BJ (cell line): ENCODE measurements at regions not wholly inside any gene's neighbourhood (a gene's known extent, or its start where the extent isn't known, plus 50 kb on each side); places are given as distances from the start of the nearest gene placed in this dataset.

ENCODE experiments used
- CTCF ChIA-PET: fragments of 350-600 bp; formaldehyde crosslinking; extraction: SDS; loops from one replicate; lab custom pipeline; 2021; ENCODE audit warnings: antibody characterized with exemption, inconsistent platforms; lab: Yijun Ruan, JAX
- POLR2A ChIA-PET: fragments of 300-600 bp; sonication (Branson Sonifier 250); formaldehyde crosslinking; extraction: SDS; loops from one replicate; lab custom pipeline; 2021; ENCODE audit warnings: antibody characterized with exemption; lab: Charles Lee
- DNase-seq: peaks from one replicate; pipeline ENCODE4 v3.0.0-alpha.2; 2011; ENCODE audit warnings: low read depth
- H3K27me3 ChIP-seq: 2 replicates; pipeline ENCODE4 v1.6.0; 2011; ENCODE audit warnings: low read length; ENCODE audit not compliant: control insufficient read depth, insufficient read depth
- H3K36me3 ChIP-seq: 2 replicates; pipeline ENCODE4 v1.5.1; 2011; ENCODE audit warnings: low read length; ENCODE audit not compliant: control insufficient read depth, insufficient read depth
- H3K4me3 ChIP-seq: 2 replicates; pipeline ENCODE4 v1.5.1; 2011; ENCODE audit warnings: low read depth, mild to moderate bottlenecking, control low read depth, low read length
- TF ChIP-seq, protein P1 (sequence below): IDR thresholded peaks from 2 replicates; pipeline ENCODE4 v1.5.1; 2011; ENCODE audit warnings: low read depth, mild to moderate bottlenecking, control low read depth, inconsistent platforms, low read length, moderate library complexity; ENCODE audit not compliant: insufficient read depth

DNA sequence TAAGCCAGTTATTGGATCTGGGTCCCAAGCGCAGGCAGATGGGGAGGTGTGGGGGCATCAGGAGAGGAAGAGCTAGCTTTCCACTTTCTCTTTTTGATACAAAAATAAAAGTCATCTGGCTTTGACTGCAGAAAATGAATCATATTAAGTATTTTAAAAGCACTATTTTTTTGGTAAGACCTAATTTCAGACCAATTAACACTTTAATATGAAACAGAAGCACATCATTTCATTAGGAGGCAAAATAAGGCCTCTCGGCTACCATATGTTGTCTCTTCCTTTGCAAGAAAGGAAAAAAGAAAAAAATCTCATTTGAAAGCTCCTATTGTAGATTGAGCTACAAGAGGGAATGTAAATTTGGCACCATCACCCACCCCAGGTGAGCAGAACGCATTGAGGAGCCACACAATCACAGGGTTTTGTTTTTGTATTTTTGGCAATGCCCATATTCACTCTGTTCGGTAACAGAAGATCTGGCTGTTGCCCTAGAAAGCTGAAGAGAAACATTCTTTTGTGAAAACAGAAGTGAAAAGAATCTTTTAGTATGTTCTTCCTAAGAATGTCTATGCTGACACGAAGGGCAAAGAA, 390.7 kb upstream of the ETAA1 start:
- POLR2A ChIA-PET = no interaction called here
- H3K4me3 ChIP-seq = no peak overlapping the region
- TF ChIP-seq, protein P1, sequence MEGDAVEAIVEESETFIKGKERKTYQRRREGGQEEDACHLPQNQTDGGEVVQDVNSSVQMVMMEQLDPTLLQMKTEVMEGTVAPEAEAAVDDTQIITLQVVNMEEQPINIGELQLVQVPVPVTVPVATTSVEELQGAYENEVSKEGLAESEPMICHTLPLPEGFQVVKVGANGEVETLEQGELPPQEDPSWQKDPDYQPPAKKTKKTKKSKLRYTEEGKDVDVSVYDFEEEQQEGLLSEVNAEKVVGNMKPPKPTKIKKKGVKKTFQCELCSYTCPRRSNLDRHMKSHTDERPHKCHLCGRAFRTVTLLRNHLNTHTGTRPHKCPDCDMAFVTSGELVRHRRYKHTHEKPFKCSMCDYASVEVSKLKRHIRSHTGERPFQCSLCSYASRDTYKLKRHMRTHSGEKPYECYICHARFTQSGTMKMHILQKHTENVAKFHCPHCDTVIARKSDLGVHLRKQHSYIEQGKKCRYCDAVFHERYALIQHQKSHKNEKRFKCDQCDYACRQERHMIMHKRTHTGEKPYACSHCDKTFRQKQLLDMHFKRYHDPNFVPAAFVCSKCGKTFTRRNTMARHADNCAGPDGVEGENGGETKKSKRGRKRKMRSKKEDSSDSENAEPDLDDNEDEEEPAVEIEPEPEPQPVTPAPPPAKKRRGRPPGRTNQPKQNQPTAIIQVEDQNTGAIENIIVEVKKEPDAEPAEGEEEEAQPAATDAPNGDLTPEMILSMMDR = no peak
- no peaks in the 10 kb centered on the region for H3K36me3 ChIP-seq
- no peak for DNase-seq
- H3K27me3 ChIP-seq = no peaks in the 10 kb centered on the region
- CTCF ChIA-PET = no interaction called here

DNA sequence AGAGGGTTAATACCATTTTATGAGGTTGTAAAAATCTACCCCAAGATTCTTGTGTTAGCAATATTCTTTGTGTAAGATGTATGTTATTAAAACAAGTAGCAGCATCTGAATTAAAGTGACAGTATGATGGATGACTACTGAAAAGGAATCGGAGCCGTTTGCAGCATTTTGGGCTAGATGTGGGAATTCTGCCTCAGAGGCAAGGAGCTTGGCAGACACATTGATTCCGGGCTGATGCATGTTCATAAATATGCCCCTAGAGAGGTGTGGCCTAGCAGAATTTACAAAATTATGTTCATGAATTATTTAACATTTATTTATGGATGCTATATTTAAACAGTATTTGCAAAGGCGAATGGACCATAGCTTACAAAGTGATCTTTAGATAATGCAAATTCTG, 389.0 kb upstream of the ETAA1 start:
- TF ChIP-seq, protein P1 = no peak
- ChIA-PET POLR2A (interaction anchor here (0.7 kb wide), 1 partner anchor 508 kb away, joined by 6 read pairs; no protein-coding TSS in a partner anchor), CTCF (interaction anchor here (0.6 to 1.0 kb wide), 2 partner anchors 11 to 643 kb away, joined by 4 read pairs; no protein-coding TSS in a partner anchor)

DNA sequence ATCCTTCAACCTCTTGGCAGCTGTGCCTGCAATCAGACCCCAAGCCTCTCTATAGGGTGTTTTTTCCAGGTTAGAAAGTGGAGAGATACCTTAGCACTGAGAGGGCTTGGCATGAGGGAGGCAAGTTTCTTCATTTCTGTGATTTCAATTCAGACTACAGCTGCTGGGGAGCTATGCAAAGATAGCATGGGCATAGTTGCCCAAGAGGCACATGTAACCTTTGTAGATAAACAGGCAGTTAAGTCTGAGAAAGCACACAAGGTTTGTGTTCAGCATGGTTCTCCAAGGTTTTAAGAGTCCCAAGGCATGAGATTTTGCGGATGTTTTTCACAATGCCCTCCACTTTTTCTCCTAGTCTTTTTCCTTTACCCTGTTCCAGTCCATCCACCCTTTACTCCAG, 385.0 kb upstream of the ETAA1 start:
- H3K4me3 ChIP-seq = no peak overlapping the region
- no peaks in the 10 kb centered on the region for H3K36me3 ChIP-seq
- TF ChIP-seq, protein P1 = no peak
- CTCF ChIA-PET = interaction anchor here (0.6 kb wide), 1 partner anchor 295 kb away, joined by 3 read pairs; no protein-coding TSS in a partner anchor
- no peak for DNase-seq
- POLR2A ChIA-PET = interaction anchor here (0.6 kb wide), 1 partner anchor 482 kb away, joined by 11 read pairs; no protein-coding TSS in a partner anchor
- no peaks in the 10 kb centered on the region for H3K27me3 ChIP-seq

More for the DNA sequence above, 389.0 kb upstream of the ETAA1 start:
- Histone ChIP-seq H3K36me3 (no peaks in the 10 kb centered on the region), H3K27me3 (no peaks in the 10 kb centered on the region), H3K4me3 (no peak overlapping the region)
- DNase-seq = no peak

DNA sequence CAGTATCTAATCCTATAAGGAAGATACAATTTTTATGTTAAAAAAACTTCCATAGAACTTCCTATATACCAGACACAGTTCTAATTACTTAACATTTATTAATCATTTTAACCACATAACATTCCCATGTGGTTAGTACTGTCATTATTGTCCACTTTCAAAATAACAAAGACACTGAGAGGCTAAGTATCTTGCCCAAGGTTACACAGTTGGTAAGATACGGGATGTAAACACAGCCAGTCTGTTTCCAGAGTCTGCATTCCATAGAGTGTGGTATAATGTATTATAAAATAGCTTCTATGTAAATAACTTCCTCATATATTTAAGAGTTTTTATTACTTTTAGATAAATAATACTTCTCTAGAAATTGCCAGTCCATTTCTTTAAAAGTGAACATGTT, 383.3 kb upstream of the ETAA1 start:
- DNase-seq = no peak
- H3K36me3 ChIP-seq = no peaks in the 10 kb centered on the region
- CTCF ChIA-PET = no interaction called here
- no peaks in the 10 kb centered on the region for H3K27me3 ChIP-seq
- POLR2A ChIA-PET = no interaction called here
- no peak overlapping the region for H3K4me3 ChIP-seq
- TF ChIP-seq, protein P1 = no peak

DNA sequence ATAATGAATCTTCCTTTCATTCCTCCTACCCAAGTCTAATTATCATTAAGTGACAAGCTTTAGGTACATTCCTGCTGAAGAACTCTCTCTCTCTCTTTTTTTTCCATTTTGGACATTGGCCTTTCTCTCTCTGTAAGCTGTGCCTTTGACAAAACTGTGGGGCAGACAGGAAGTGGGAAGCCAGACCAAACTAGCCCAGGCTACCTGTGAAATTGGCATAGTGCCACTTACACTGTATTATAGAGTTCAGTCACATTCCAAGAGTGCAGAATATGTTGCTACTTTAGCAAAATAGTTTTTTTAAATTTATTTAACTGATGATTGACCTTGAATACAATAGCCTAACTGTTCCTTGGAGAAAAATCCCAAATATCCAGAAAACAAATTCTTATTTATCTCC, 381.5 kb upstream of the ETAA1 start:
- POLR2A ChIA-PET = no interaction called here
- TF ChIP-seq, protein P1 = no peak
- Histone ChIP-seq H3K4me3 (no peak overlapping the region), H3K27me3 (no peaks in the 10 kb centered on the region), H3K36me3 (no peaks in the 10 kb centered on the region)
- CTCF ChIA-PET = no interaction called here
- DNase-seq = no peak
